ENCODE measurements at regions not wholly inside any gene's neighbourhood (a gene's known extent, or its start where the extent isn't known, plus 50 kb on each side); places are given as distances from the start of the nearest gene placed in this dataset.

GRCh38 chr4:82043809-82044137, 330.0 kb downstream of the HNRNPD start:
- Histone ChIP-seq H3K27me3 (ENCODE audit: control insufficient read depth in 2 of 2, insufficient read depth in 2 of 2, low read length in 2 of 2) (peaks cover 14 to 24% of the 10 kb centered on the region in 2 donors), H3K4me3 (ENCODE audit: low read length in 2 of 2) (no peak overlapping the region), H3K9ac (ENCODE audit: low read depth in 1 of 2, low read length in 2 of 2) (no peak overlapping the region)

GRCh38 chr4:82043081-82043808, 330.5 kb downstream of the HNRNPD start:
- Histone ChIP-seq H3K9ac (ENCODE audit: low read depth in 1 of 2, low read length in 2 of 2) (no peak overlapping the region), H3K36me3 (ENCODE audit: control insufficient read depth in 2 of 2, insufficient read depth in 2 of 2, low read length in 2 of 2) (no peaks in the 10 kb centered on the region), H3K4me1 (ENCODE audit: control insufficient read depth in 2 of 2, insufficient read depth in 2 of 2, low read length in 2 of 2) (peaks cover 0 to 3% of the 10 kb centered on the region in 2 donors), H3K27me3 (ENCODE audit: control insufficient read depth in 2 of 2, insufficient read depth in 2 of 2, low read length in 2 of 2) (peaks cover 14 to 24% of the 10 kb centered on the region in 2 donors), H3K9me3 (ENCODE audit: control insufficient read depth in 2 of 2, low read length in 2 of 2) (no peaks in the 10 kb centered on the region), H3K4me3 (ENCODE audit: low read length in 2 of 2) (no peak overlapping the region), H3K27ac (ENCODE audit: low read depth in 2 of 2, low read length in 2 of 2) (no peak overlapping the region)

More at GRCh38 chr4:82043809-82044137, 330.0 kb downstream of the HNRNPD start:
- Histone ChIP-seq H3K9me3 (ENCODE audit: control insufficient read depth in 2 of 2, low read length in 2 of 2) (no peaks in the 10 kb centered on the region), H3K36me3 (ENCODE audit: control insufficient read depth in 2 of 2, insufficient read depth in 2 of 2, low read length in 2 of 2) (no peaks in the 10 kb centered on the region), H3K4me1 (ENCODE audit: control insufficient read depth in 2 of 2, insufficient read depth in 2 of 2, low read length in 2 of 2) (peaks cover 0 to 3% of the 10 kb centered on the region in 2 donors), H3K27ac (ENCODE audit: low read depth in 2 of 2, low read length in 2 of 2) (no peak overlapping the region)

- no peaks in the 10 kb centered on the region for H3K9me3 ChIP-seq (ENCODE audit: control insufficient read depth in 2 of 2, low read length in 2 of 2)
- H3K27me3 ChIP-seq (ENCODE audit: control insufficient read depth in 2 of 2, insufficient read depth in 2 of 2, low read length in 2 of 2) = peaks cover 14 to 19% of the 10 kb centered on the region in 2 donors
- H3K4me3 ChIP-seq (ENCODE audit: low read length in 2 of 2) = no peak overlapping the region
- no peak overlapping the region for H3K9ac ChIP-seq (ENCODE audit: low read depth in 1 of 2, low read length in 2 of 2)
- no peaks in the 10 kb centered on the region for H3K36me3 ChIP-seq (ENCODE audit: control insufficient read depth in 2 of 2, insufficient read depth in 2 of 2, low read length in 2 of 2)
- H3K4me1 ChIP-seq (ENCODE audit: control insufficient read depth in 2 of 2, insufficient read depth in 2 of 2, low read length in 2 of 2) = peaks cover 0 to 3% of the 10 kb centered on the region in 2 donors
- H3K27ac ChIP-seq (ENCODE audit: low read depth in 2 of 2, low read length in 2 of 2) = no peak overlapping the region
Observed at GRCh38 chr4:82042042-82042441, 331.7 kb downstream of the HNRNPD start.

GRCh38 chr4:82038936-82039335, 334.9 kb downstream of the HNRNPD start:
- Histone ChIP-seq H3K27ac (ENCODE audit: low read depth in 2 of 2, low read length in 2 of 2) (no peak overlapping the region), H3K9me3 (ENCODE audit: control insufficient read depth in 2 of 2, low read length in 2 of 2) (no peaks in the 10 kb centered on the region), H3K4me3 (ENCODE audit: low read length in 2 of 2) (no peak overlapping the region), H3K9ac (ENCODE audit: low read depth in 1 of 2, low read length in 2 of 2) (no peak overlapping the region), H3K36me3 (ENCODE audit: control insufficient read depth in 2 of 2, insufficient read depth in 2 of 2, low read length in 2 of 2) (no peaks in the 10 kb centered on the region), H3K4me1 (ENCODE audit: control insufficient read depth in 2 of 2, insufficient read depth in 2 of 2, low read length in 2 of 2) (peaks cover 0 to 3% of the 10 kb centered on the region in 2 donors), H3K27me3 (ENCODE audit: control insufficient read depth in 2 of 2, insufficient read depth in 2 of 2, low read length in 2 of 2) (peaks cover 5 to 11% of the 10 kb centered on the region in 2 donors)

- Histone ChIP-seq H3K4me1 (ENCODE audit: control insufficient read depth in 2 of 2, insufficient read depth in 2 of 2, low read length in 2 of 2) (no peaks in the 10 kb centered on the region), H3K27ac (ENCODE audit: low read depth in 2 of 2, low read length in 2 of 2) (no peak overlapping the region), H3K4me3 (ENCODE audit: low read length in 2 of 2) (no peak overlapping the region), H3K9ac (ENCODE audit: low read depth in 1 of 2, low read length in 2 of 2) (no peak overlapping the region), H3K27me3 (ENCODE audit: control insufficient read depth in 2 of 2, insufficient read depth in 2 of 2, low read length in 2 of 2) (peaks cover 0 to 3% of the 10 kb centered on the region in 2 donors), H3K9me3 (ENCODE audit: control insufficient read depth in 2 of 2, low read length in 2 of 2) (no peaks in the 10 kb centered on the region), H3K36me3 (ENCODE audit: control insufficient read depth in 2 of 2, insufficient read depth in 2 of 2, low read length in 2 of 2) (no peaks in the 10 kb centered on the region)
Observed at GRCh38 chr4:82036181-82036580, 337.6 kb downstream of the HNRNPD start.

GRCh38 chr4:82034878-82035277, 338.9 kb downstream of the HNRNPD start:
- no peaks in the 10 kb centered on the region for H3K4me1 ChIP-seq (ENCODE audit: control insufficient read depth in 2 of 2, insufficient read depth in 2 of 2, low read length in 2 of 2)
- H3K9me3 ChIP-seq (ENCODE audit: control insufficient read depth in 2 of 2, low read length in 2 of 2) = no peaks in the 10 kb centered on the region

GRCh38 chr4:82033862-82034261, 339.9 kb downstream of the HNRNPD start:
- Histone ChIP-seq H3K4me1 (ENCODE audit: control insufficient read depth in 2 of 2, insufficient read depth in 2 of 2, low read length in 2 of 2) (no peaks in the 10 kb centered on the region), H3K27me3 (ENCODE audit: control insufficient read depth in 2 of 2, insufficient read depth in 2 of 2, low read length in 2 of 2) (peaks cover 0 to 3% of the 10 kb centered on the region in 2 donors), H3K27ac (ENCODE audit: low read depth in 2 of 2, low read length in 2 of 2) (no peak overlapping the region), H3K4me3 (ENCODE audit: low read length in 2 of 2) (no peak overlapping the region), H3K36me3 (ENCODE audit: control insufficient read depth in 2 of 2, insufficient read depth in 2 of 2, low read length in 2 of 2) (no peaks in the 10 kb centered on the region), H3K9me3 (ENCODE audit: control insufficient read depth in 2 of 2, low read length in 2 of 2) (no peaks in the 10 kb centered on the region), H3K9ac (ENCODE audit: low read depth in 1 of 2, low read length in 2 of 2) (no peak overlapping the region)

More at GRCh38 chr4:82034878-82035277, 338.9 kb downstream of the HNRNPD start:
- Histone ChIP-seq H3K27ac (ENCODE audit: low read depth in 2 of 2, low read length in 2 of 2) (no peak overlapping the region), H3K4me3 (ENCODE audit: low read length in 2 of 2) (no peak overlapping the region), H3K9ac (ENCODE audit: low read depth in 1 of 2, low read length in 2 of 2) (no peak overlapping the region), H3K27me3 (ENCODE audit: control insufficient read depth in 2 of 2, insufficient read depth in 2 of 2, low read length in 2 of 2) (peaks cover 0 to 3% of the 10 kb centered on the region in 2 donors), H3K36me3 (ENCODE audit: control insufficient read depth in 2 of 2, insufficient read depth in 2 of 2, low read length in 2 of 2) (no peaks in the 10 kb centered on the region)

- Histone ChIP-seq H3K36me3 (ENCODE audit: control insufficient read depth in 2 of 2, insufficient read depth in 2 of 2, low read length in 2 of 2) (no peaks in the 10 kb centered on the region), H3K4me3 (ENCODE audit: low read length in 2 of 2) (no peak overlapping the region), H3K27ac (ENCODE audit: low read depth in 2 of 2, low read length in 2 of 2) (no peak overlapping the region), H3K9me3 (ENCODE audit: control insufficient read depth in 2 of 2, low read length in 2 of 2) (no peaks in the 10 kb centered on the region), H3K9ac (ENCODE audit: low read depth in 1 of 2, low read length in 2 of 2) (no peak overlapping the region), H3K27me3 (ENCODE audit: control insufficient read depth in 2 of 2, insufficient read depth in 2 of 2, low read length in 2 of 2) (peaks cover 0 to 2% of the 10 kb centered on the region in 2 donors), H3K4me1 (ENCODE audit: control insufficient read depth in 2 of 2, insufficient read depth in 2 of 2, low read length in 2 of 2) (no peaks in the 10 kb centered on the region)
Observed at GRCh38 chr4:82031376-82031927, 342.3 kb downstream of the HNRNPD start.

- Histone ChIP-seq H3K4me3 (ENCODE audit: low read length in 2 of 2) (no peak overlapping the region), H3K9me3 (ENCODE audit: control insufficient read depth in 2 of 2, low read length in 2 of 2) (no peaks in the 10 kb centered on the region), H3K4me1 (ENCODE audit: control insufficient read depth in 2 of 2, insufficient read depth in 2 of 2, low read length in 2 of 2) (no peaks in the 10 kb centered on the region)
Observed at GRCh38 chr4:82017680-82018079, 356.1 kb downstream of the HNRNPD start.

GRCh38 chr4:82005158-82005557, 368.6 kb downstream of the HNRNPD start:
- no peak overlapping the region for H3K9ac ChIP-seq (ENCODE audit: low read depth in 1 of 2, low read length in 2 of 2)
- H3K4me1 ChIP-seq (ENCODE audit: control insufficient read depth in 2 of 2, insufficient read depth in 2 of 2, low read length in 2 of 2) = no peaks in the 10 kb centered on the region
- H3K9me3 ChIP-seq (ENCODE audit: control insufficient read depth in 2 of 2, low read length in 2 of 2) = no peaks in the 10 kb centered on the region
- no peaks in the 10 kb centered on the region for H3K36me3 ChIP-seq (ENCODE audit: control insufficient read depth in 2 of 2, insufficient read depth in 2 of 2, low read length in 2 of 2)
- H3K27ac ChIP-seq (ENCODE audit: low read depth in 2 of 2, low read length in 2 of 2) = no peak overlapping the region
- H3K4me3 ChIP-seq (ENCODE audit: low read length in 2 of 2) = no peak overlapping the region
- H3K27me3 ChIP-seq (ENCODE audit: control insufficient read depth in 2 of 2, insufficient read depth in 2 of 2, low read length in 2 of 2) = no peaks in the 10 kb centered on the region

More at GRCh38 chr4:82017680-82018079, 356.1 kb downstream of the HNRNPD start:
- Histone ChIP-seq H3K9ac (ENCODE audit: low read depth in 1 of 2, low read length in 2 of 2) (no peak overlapping the region), H3K36me3 (ENCODE audit: control insufficient read depth in 2 of 2, insufficient read depth in 2 of 2, low read length in 2 of 2) (no peaks in the 10 kb centered on the region), H3K27ac (ENCODE audit: low read depth in 2 of 2, low read length in 2 of 2) (no peak overlapping the region), H3K27me3 (ENCODE audit: control insufficient read depth in 2 of 2, insufficient read depth in 2 of 2, low read length in 2 of 2) (no peaks in the 10 kb centered on the region)

Data from mucosa of rectum (tissue), 2 donors.